Mammary epithelial cell (primary cell): ENCODE measurements at regions not wholly inside any gene's neighbourhood (a gene's known extent, or its start where the extent isn't known, plus 50 kb on each side); places are given as distances from the start of the nearest gene placed in this dataset.

ENCODE experiments used
- EZH2 ChIP-seq: IDR thresholded peaks from 2 replicates; pipeline ENCODE4 v1.6.1; 2012; ENCODE audit warnings: low read length, inconsistent platforms, borderline replicate concordance
- TF ChIP-seq, protein P1 (sequence below), 2 donors: IDR thresholded peaks in 1 of 2; conservative IDR thresholded peaks in 1 of 2; 2 replicates each; pipeline ENCODE4 v1.5.1; 2011 to 2012; ENCODE audit warnings: inconsistent platforms in 2 of 2, low read length in 2 of 2, mild to moderate bottlenecking in 2 of 2, control low read depth in 1 of 2, low read depth in 1 of 2; ENCODE audit not compliant: insufficient read depth in 1 of 2; ENCODE audit errors: extremely low read depth in 1 of 2

DNA sequence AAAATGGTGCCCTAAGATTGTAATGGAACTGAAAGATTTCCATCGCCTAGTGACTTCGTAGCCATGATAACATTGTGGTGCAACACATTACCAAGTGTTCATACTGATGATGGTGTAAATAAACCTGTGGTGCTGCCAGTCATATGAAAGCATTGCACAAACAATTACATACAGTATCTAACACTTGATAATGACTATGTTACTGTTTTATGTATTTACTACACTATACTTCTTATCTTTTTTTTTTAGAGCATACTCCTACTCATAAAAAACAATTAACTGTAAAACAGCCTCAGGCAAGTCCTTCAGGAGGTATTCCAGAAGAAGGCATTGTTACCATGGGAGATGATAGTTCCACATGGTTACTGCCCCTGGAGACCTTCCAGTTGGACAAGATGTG lies 152.7 kb upstream of the EDNRA start:
- TF ChIP-seq, protein P1, sequence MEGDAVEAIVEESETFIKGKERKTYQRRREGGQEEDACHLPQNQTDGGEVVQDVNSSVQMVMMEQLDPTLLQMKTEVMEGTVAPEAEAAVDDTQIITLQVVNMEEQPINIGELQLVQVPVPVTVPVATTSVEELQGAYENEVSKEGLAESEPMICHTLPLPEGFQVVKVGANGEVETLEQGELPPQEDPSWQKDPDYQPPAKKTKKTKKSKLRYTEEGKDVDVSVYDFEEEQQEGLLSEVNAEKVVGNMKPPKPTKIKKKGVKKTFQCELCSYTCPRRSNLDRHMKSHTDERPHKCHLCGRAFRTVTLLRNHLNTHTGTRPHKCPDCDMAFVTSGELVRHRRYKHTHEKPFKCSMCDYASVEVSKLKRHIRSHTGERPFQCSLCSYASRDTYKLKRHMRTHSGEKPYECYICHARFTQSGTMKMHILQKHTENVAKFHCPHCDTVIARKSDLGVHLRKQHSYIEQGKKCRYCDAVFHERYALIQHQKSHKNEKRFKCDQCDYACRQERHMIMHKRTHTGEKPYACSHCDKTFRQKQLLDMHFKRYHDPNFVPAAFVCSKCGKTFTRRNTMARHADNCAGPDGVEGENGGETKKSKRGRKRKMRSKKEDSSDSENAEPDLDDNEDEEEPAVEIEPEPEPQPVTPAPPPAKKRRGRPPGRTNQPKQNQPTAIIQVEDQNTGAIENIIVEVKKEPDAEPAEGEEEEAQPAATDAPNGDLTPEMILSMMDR (conservative IDR thresholded peaks at IDR 0.05 in 1 of 2, IDR thresholded peaks at IDR 0.05 in 1 of 2; ENCODE audit: extremely low read depth in 1 of 2, insufficient read depth in 1 of 2, low read depth in 1 of 2, low read length in 2 of 2) = no peak
- TF ChIP-seq EZH2 = no peak
